ENCODE measurements at regions not wholly inside any gene's neighbourhood (a gene's known extent, or its start where the extent isn't known, plus 50 kb on each side); places are given as distances from the start of the nearest gene placed in this dataset.

DNA sequence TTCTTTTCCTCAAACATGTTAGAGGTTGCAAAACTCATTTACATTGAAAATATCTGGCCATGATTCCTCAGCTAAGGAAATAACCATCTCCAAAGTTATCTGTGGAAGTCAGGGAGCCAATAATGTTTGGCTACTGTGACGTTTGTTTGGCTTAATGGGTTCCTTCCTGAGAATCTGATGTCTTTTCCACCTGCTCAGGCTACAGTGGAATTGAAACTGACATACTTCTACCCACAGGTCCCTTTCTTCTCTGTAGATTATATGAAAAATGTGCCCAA, 221.1 kb upstream of the XYLT1 start:
- TF ChIP-seq, protein P1, sequence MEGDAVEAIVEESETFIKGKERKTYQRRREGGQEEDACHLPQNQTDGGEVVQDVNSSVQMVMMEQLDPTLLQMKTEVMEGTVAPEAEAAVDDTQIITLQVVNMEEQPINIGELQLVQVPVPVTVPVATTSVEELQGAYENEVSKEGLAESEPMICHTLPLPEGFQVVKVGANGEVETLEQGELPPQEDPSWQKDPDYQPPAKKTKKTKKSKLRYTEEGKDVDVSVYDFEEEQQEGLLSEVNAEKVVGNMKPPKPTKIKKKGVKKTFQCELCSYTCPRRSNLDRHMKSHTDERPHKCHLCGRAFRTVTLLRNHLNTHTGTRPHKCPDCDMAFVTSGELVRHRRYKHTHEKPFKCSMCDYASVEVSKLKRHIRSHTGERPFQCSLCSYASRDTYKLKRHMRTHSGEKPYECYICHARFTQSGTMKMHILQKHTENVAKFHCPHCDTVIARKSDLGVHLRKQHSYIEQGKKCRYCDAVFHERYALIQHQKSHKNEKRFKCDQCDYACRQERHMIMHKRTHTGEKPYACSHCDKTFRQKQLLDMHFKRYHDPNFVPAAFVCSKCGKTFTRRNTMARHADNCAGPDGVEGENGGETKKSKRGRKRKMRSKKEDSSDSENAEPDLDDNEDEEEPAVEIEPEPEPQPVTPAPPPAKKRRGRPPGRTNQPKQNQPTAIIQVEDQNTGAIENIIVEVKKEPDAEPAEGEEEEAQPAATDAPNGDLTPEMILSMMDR (IDR thresholded peaks at IDR 0.05; ENCODE audit: low read length) = no peak
- TF ChIP-seq EZH2 (optimal IDR thresholded peaks at IDR 0.05; ENCODE audit: low read depth, low read length) = no peak
- no peak for TF ChIP-seq EZH2phosphoT487 (IDR thresholded peaks at IDR 0.05; ENCODE audit: low read length)

Data from MM.1S (cell line).